ENCODE measurements at regions not wholly inside any gene's neighbourhood (a gene's known extent, or its start where the extent isn't known, plus 50 kb on each side); places are given as distances from the start of the nearest gene placed in this dataset.

GRCh38 chr3:72579581-72580245 lies 268.5 kb downstream of the SHQ1 start:
- no peak for TF ChIP-seq CTCF (IDR thresholded peaks at IDR 0.05)

- TF ChIP-seq CTCF (IDR thresholded peaks at IDR 0.05): no peak
Measured at GRCh38 chr3:72579191-72579580, 269.1 kb downstream of the SHQ1 start.

GRCh38 chr3:72577190-72577589 lies 271.1 kb downstream of the SHQ1 start:
- TF ChIP-seq CTCF (IDR thresholded peaks at IDR 0.05): no peak

- no peak for TF ChIP-seq CTCF (IDR thresholded peaks at IDR 0.05)
Measured at GRCh38 chr3:72576563-72576962, 271.7 kb downstream of the SHQ1 start.

GRCh38 chr3:72574144-72574543 lies 274.1 kb downstream of the SHQ1 start:
- TF ChIP-seq CTCF (IDR thresholded peaks at IDR 0.05): no peak

DNA sequence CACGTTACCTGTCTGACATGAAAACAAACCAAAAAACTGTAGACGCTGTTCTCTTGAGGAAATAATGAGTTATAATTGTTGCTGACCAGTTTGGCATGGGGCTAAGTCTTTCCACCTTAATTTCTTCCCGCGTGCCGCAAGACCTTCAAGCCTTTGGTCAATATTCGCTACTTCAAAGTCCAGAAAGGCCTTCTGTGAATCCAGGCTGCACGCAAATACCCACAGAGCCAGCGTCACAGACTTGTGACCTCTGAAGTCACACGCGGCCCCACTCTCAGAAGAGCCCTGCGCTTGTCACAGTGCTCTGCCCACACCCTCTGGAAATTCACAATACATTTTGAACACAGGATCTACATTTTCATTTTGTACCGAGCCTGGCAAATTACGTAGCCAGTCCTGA lies 275.2 kb downstream of the SHQ1 start:
- TF ChIP-seq CTCF (IDR thresholded peaks at IDR 0.05): no peak

GRCh38 chr3:72572489-72573007 lies 275.7 kb downstream of the SHQ1 start:
- no peak for TF ChIP-seq CTCF (IDR thresholded peaks at IDR 0.05)
